WTC11 (cell line): ENCODE measurements at regions not wholly inside any gene's neighbourhood (a gene's known extent, or its start where the extent isn't known, plus 50 kb on each side); places are given as distances from the start of the nearest gene placed in this dataset.

Experiments
- ATAC-seq: fragments of 200-7000 bp; cut with Tn5 transposase; 2 replicates; pipeline ENCODE4 v1.10.0; 2021; ENCODE audit warnings: mild to moderate bottlenecking, moderate library complexity
- CTCF ChIA-PET: fragments of 300-600 bp; sonication (Branson Sonifier 250); formaldehyde crosslinking; loops from one replicate; lab custom pipeline; 2021; ENCODE audit warnings: antibody characterized with exemption; lab: Charles Lee
- POLR2A ChIA-PET: fragments of 350-600 bp; sonication (Branson Sonifier 250); formaldehyde crosslinking; loops from one replicate; lab custom pipeline; 2021; ENCODE audit warnings: antibody characterized with exemption; lab: Charles Lee
- DNase-seq: peaks from one replicate; pipeline ENCODE4 v3.0.0; 2021; ENCODE audit warnings: low spot score
- H3K27ac Mint-ChIP-seq: 2 replicates; pipeline ENCODE4 v1.8.0; 2021; ENCODE audit warnings: mixed read lengths
- H3K27me3 Mint-ChIP-seq: 2 replicates; pipeline ENCODE4 v1.8.0; 2021; ENCODE audit warnings: low read depth, mild to moderate bottlenecking, moderate library complexity, mixed read lengths
- H3K36me3 Mint-ChIP-seq: 2 replicates; pipeline ENCODE4 v1.8.0; 2021; ENCODE audit warnings: mixed read lengths
- H3K4me1 Mint-ChIP-seq: 2 replicates; pipeline ENCODE4 v1.8.0; 2022; ENCODE audit warnings: mixed read lengths
- H3K4me3 Mint-ChIP-seq: 2 replicates; pipeline ENCODE4 v1.8.0; 2021; ENCODE audit warnings: mild to moderate bottlenecking, moderate library complexity, mixed read lengths
- H3K9me3 Mint-ChIP-seq: 2 replicates; pipeline ENCODE4 v1.8.0; 2021; ENCODE audit warnings: mixed read lengths
- CREM ChIP-seq: sonication (generic); formaldehyde crosslinking; IDR thresholded peaks from 2 replicates; pipeline ENCODE4 v1.8.1; 2022; ENCODE audit warnings: mild to moderate bottlenecking, missing genetic modification reagents, moderate library complexity
- IRF2 ChIP-seq: sonication (generic); formaldehyde crosslinking; IDR thresholded peaks from 2 replicates; pipeline ENCODE4 v1.8.0; 2022; ENCODE audit warnings: low read depth, missing genetic modification reagents, borderline replicate concordance
- TCF7 ChIP-seq: sonication (generic); formaldehyde crosslinking; IDR thresholded peaks from 2 replicates; pipeline ENCODE4 v1.8.0; 2022; ENCODE audit warnings: mild to moderate bottlenecking, low read depth, missing genetic modification reagents, moderate library complexity
- TF ChIP-seq, protein P1 (sequence below): fragments of 250-450 bp; sonication (Bioruptor Pico); IDR thresholded peaks from 2 replicates; pipeline ENCODE4 v1.9.0; 2021; ENCODE audit warnings: moderate library complexity, mild to moderate bottlenecking, inconsistent platforms, borderline replicate concordance
- TF ChIP-seq, protein P2 (sequence below): fragments of 250-450 bp; sonication (Bioruptor Pico); IDR thresholded peaks from 2 replicates; pipeline ENCODE4 v1.9.0; 2021; ENCODE audit warnings: mild to moderate bottlenecking, borderline replicate concordance
- TF ChIP-seq, protein P3 (sequence below): sonication (generic); formaldehyde crosslinking; IDR thresholded peaks from 2 replicates; pipeline ENCODE4 v1.8.1; 2023; ENCODE audit warnings: mild to moderate bottlenecking, missing genetic modification reagents, borderline replicate concordance
- TF ChIP-seq, protein P4 (sequence below): sonication (generic); formaldehyde crosslinking; IDR thresholded peaks from 2 replicates; pipeline ENCODE4 v1.8.1; 2022; ENCODE audit warnings: mild to moderate bottlenecking, missing genetic modification reagents, moderate library complexity, borderline replicate concordance
- TF ChIP-seq, protein P5 (sequence below): sonication (generic); formaldehyde crosslinking; IDR thresholded peaks from 2 replicates; pipeline ENCODE4 v1.8.0; 2022; ENCODE audit warnings: mild to moderate bottlenecking, missing genetic modification reagents
- TF ChIP-seq, protein P6 (sequence below): sonication (generic); formaldehyde crosslinking; IDR thresholded peaks from 2 replicates; pipeline ENCODE4 v1.8.0; 2023; ENCODE audit warnings: missing genetic modification reagents, mild to moderate bottlenecking, borderline replicate concordance
- TF ChIP-seq, protein P7 (sequence below): sonication (generic); formaldehyde crosslinking; conservative IDR thresholded peaks from 2 replicates; pipeline ENCODE4 v1.8.1; 2022; ENCODE audit warnings: mild to moderate bottlenecking, missing genetic modification reagents

DNA sequence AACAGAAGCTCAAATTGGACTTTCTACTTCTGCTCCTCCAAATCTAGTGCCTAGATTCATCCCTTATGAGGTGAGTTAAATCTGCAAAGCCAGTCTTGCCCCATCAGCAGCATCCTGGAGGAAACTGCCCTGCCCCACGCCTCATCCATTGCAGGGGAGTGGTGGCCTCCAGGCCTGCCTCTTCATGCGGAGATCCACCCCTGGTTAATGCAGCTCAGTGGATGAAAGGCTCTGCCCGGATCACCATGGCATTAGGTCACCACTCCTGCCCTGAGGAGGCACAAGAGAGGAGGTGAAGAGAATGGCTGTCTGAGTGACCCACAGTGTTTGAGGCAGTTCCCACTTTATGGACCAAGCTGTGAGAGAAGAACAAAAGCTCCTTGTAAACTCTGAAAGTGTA lies 218.1 kb downstream of the C12orf75 start:
- peaks cover under 1% of the 10 kb centered on the region; the same call in 1 of the 2 replicates for H3K4me1 Mint-ChIP-seq
- peaks cover 2% of the 10 kb centered on the region; the same call in 1 of the 2 replicates for H3K36me3 Mint-ChIP-seq
- H3K27ac Mint-ChIP-seq: no peak overlapping the region
- H3K27me3 Mint-ChIP-seq: no peaks in the 10 kb centered on the region
- H3K4me3 Mint-ChIP-seq: no peak overlapping the region
- H3K9me3 Mint-ChIP-seq: peaks cover 27% of the 10 kb centered on the region
- TF ChIP-seq CREM (CRISPR knock-in tag): no peak
- TF ChIP-seq, protein P1, sequence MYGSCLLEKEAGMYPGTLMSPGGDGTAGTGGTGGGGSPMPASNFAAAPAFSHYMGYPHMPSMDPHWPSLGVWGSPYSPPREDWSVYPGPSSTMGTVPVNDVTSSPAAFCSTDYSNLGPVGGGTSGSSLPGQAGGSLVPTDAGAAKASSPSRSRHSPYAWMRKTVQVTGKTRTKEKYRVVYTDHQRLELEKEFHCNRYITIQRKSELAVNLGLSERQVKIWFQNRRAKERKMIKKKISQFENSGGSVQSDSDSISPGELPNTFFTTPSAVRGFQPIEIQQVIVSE (CRISPR knock-in tag): no peak
- TF ChIP-seq, protein P2, sequence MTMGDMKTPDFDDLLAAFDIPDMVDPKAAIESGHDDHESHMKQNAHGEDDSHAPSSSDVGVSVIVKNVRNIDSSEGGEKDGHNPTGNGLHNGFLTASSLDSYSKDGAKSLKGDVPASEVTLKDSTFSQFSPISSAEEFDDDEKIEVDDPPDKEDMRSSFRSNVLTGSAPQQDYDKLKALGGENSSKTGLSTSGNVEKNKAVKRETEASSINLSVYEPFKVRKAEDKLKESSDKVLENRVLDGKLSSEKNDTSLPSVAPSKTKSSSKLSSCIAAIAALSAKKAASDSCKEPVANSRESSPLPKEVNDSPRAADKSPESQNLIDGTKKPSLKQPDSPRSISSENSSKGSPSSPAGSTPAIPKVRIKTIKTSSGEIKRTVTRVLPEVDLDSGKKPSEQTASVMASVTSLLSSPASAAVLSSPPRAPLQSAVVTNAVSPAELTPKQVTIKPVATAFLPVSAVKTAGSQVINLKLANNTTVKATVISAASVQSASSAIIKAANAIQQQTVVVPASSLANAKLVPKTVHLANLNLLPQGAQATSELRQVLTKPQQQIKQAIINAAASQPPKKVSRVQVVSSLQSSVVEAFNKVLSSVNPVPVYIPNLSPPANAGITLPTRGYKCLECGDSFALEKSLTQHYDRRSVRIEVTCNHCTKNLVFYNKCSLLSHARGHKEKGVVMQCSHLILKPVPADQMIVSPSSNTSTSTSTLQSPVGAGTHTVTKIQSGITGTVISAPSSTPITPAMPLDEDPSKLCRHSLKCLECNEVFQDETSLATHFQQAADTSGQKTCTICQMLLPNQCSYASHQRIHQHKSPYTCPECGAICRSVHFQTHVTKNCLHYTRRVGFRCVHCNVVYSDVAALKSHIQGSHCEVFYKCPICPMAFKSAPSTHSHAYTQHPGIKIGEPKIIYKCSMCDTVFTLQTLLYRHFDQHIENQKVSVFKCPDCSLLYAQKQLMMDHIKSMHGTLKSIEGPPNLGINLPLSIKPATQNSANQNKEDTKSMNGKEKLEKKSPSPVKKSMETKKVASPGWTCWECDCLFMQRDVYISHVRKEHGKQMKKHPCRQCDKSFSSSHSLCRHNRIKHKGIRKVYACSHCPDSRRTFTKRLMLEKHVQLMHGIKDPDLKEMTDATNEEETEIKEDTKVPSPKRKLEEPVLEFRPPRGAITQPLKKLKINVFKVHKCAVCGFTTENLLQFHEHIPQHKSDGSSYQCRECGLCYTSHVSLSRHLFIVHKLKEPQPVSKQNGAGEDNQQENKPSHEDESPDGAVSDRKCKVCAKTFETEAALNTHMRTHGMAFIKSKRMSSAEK (CRISPR knock-in tag): no peak
- TF ChIP-seq, protein P3, sequence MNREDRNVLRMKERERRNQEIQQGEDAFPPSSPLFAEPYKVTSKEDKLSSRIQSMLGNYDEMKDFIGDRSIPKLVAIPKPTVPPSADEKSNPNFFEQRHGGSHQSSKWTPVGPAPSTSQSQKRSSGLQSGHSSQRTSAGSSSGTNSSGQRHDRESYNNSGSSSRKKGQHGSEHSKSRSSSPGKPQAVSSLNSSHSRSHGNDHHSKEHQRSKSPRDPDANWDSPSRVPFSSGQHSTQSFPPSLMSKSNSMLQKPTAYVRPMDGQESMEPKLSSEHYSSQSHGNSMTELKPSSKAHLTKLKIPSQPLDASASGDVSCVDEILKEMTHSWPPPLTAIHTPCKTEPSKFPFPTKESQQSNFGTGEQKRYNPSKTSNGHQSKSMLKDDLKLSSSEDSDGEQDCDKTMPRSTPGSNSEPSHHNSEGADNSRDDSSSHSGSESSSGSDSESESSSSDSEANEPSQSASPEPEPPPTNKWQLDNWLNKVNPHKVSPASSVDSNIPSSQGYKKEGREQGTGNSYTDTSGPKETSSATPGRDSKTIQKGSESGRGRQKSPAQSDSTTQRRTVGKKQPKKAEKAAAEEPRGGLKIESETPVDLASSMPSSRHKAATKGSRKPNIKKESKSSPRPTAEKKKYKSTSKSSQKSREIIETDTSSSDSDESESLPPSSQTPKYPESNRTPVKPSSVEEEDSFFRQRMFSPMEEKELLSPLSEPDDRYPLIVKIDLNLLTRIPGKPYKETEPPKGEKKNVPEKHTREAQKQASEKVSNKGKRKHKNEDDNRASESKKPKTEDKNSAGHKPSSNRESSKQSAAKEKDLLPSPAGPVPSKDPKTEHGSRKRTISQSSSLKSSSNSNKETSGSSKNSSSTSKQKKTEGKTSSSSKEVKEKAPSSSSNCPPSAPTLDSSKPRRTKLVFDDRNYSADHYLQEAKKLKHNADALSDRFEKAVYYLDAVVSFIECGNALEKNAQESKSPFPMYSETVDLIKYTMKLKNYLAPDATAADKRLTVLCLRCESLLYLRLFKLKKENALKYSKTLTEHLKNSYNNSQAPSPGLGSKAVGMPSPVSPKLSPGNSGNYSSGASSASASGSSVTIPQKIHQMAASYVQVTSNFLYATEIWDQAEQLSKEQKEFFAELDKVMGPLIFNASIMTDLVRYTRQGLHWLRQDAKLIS (CRISPR knock-in tag): no peak
- TF ChIP-seq, protein P4, sequence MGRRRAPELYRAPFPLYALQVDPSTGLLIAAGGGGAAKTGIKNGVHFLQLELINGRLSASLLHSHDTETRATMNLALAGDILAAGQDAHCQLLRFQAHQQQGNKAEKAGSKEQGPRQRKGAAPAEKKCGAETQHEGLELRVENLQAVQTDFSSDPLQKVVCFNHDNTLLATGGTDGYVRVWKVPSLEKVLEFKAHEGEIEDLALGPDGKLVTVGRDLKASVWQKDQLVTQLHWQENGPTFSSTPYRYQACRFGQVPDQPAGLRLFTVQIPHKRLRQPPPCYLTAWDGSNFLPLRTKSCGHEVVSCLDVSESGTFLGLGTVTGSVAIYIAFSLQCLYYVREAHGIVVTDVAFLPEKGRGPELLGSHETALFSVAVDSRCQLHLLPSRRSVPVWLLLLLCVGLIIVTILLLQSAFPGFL: no peak
- no peak for TF ChIP-seq IRF2 (CRISPR knock-in tag)
- TF ChIP-seq, protein P5, sequence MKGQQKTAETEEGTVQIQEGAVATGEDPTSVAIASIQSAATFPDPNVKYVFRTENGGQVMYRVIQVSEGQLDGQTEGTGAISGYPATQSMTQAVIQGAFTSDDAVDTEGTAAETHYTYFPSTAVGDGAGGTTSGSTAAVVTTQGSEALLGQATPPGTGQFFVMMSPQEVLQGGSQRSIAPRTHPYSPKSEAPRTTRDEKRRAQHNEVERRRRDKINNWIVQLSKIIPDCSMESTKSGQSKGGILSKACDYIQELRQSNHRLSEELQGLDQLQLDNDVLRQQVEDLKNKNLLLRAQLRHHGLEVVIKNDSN (CRISPR knock-in tag): no peak
- no peak for TF ChIP-seq TCF7 (CRISPR knock-in tag)
- TF ChIP-seq, protein P6, sequence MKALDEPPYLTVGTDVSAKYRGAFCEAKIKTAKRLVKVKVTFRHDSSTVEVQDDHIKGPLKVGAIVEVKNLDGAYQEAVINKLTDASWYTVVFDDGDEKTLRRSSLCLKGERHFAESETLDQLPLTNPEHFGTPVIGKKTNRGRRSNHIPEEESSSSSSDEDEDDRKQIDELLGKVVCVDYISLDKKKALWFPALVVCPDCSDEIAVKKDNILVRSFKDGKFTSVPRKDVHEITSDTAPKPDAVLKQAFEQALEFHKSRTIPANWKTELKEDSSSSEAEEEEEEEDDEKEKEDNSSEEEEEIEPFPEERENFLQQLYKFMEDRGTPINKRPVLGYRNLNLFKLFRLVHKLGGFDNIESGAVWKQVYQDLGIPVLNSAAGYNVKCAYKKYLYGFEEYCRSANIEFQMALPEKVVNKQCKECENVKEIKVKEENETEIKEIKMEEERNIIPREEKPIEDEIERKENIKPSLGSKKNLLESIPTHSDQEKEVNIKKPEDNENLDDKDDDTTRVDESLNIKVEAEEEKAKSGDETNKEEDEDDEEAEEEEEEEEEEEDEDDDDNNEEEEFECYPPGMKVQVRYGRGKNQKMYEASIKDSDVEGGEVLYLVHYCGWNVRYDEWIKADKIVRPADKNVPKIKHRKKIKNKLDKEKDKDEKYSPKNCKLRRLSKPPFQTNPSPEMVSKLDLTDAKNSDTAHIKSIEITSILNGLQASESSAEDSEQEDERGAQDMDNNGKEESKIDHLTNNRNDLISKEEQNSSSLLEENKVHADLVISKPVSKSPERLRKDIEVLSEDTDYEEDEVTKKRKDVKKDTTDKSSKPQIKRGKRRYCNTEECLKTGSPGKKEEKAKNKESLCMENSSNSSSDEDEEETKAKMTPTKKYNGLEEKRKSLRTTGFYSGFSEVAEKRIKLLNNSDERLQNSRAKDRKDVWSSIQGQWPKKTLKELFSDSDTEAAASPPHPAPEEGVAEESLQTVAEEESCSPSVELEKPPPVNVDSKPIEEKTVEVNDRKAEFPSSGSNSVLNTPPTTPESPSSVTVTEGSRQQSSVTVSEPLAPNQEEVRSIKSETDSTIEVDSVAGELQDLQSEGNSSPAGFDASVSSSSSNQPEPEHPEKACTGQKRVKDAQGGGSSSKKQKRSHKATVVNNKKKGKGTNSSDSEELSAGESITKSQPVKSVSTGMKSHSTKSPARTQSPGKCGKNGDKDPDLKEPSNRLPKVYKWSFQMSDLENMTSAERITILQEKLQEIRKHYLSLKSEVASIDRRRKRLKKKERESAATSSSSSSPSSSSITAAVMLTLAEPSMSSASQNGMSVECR (CRISPR knock-in tag): no peak
- TF ChIP-seq, protein P7, sequence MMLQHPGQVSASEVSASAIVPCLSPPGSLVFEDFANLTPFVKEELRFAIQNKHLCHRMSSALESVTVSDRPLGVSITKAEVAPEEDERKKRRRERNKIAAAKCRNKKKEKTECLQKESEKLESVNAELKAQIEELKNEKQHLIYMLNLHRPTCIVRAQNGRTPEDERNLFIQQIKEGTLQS (CRISPR knock-in tag): no peak
- CTCF ChIA-PET: no interaction called here
- POLR2A ChIA-PET: no interaction called here
- no peak for ATAC-seq
- no peak for DNase-seq
